ENCODE measurements at regions not wholly inside any gene's neighbourhood (a gene's known extent, or its start where the extent isn't known, plus 50 kb on each side); places are given as distances from the start of the nearest gene placed in this dataset.

GRCh38 chr12:4991801-4992200, 51.9 kb upstream of the KCNA5 start:
- Mint-ChIP-seq H3K27ac (no peak overlapping the region), H3K9me3 (no peaks in the 10 kb centered on the region), H3K4me3 (no peak overlapping the region), H3K4me1 (no peaks in the 10 kb centered on the region), H3K36me3 (no peaks in the 10 kb centered on the region), H3K27me3 (ENCODE audit: low read depth) (peaks cover 90% of the 10 kb centered on the region)
- no peak for DNase-seq (ENCODE audit: low spot score in 2 of 2, unreplicated experiment in 2 of 2)
- TF ChIP-seq CTCF (IDR thresholded peaks at IDR 0.05; ENCODE audit: unreplicated experiment) = no peak

- Mint-ChIP-seq H3K27me3 (ENCODE audit: low read depth) (peaks cover 92% of the 10 kb centered on the region), H3K4me3 (no peak overlapping the region), H3K9me3 (no peaks in the 10 kb centered on the region), H3K27ac (no peak overlapping the region), H3K36me3 (no peaks in the 10 kb centered on the region), H3K4me1 (no peaks in the 10 kb centered on the region)
- no peak for DNase-seq (ENCODE audit: low spot score in 2 of 2, unreplicated experiment in 2 of 2)
- no peak for TF ChIP-seq CTCF (IDR thresholded peaks at IDR 0.05; ENCODE audit: unreplicated experiment)
These were observed 50.8 kb upstream of the KCNA5 start for GRCh38 chr12:4992871-4993270.

All from mesothelial cell of epicardium (in vitro differentiated cells).